HCT116 (cell line): ENCODE measurements at regions not wholly inside any gene's neighbourhood (a gene's known extent, or its start where the extent isn't known, plus 50 kb on each side); places are given as distances from the start of the nearest gene placed in this dataset.

Experiments
- ATAC-seq: fragments of 200-7000 bp; cut with Tn5 transposase; 2 replicates; pipeline ENCODE4 v1.9.1; 2020; ENCODE audit warnings: mild to moderate bottlenecking, moderate library complexity
- BruUV-seq: library from RNA; stranded (reverse); fragments of 400-500 nt; replicated peaks from 2 replicates; lab custom pipeline; 2021; lab: Mats Ljungman, UMichigan
- CTCF ChIA-PET: fragments of 300-600 bp; sonication (Branson Sonifier 250); formaldehyde crosslinking; loops from one replicate; lab custom pipeline; 2021; ENCODE audit warnings: antibody characterized with exemption; lab: Charles Lee
- POLR2A ChIA-PET: fragments of 300-600, 350-600 bp; sonication (Branson Sonifier 250); formaldehyde crosslinking; loops from one replicate; lab custom pipeline; 2021; ENCODE audit warnings: antibody characterized with exemption; lab: Charles Lee
- RAD21 ChIA-PET, 2 experiments: fragments of 300-600 bp; sonication (Branson Sonifier 250); formaldehyde crosslinking; loops; one replicate each; lab custom pipeline; 2023; ENCODE audit warnings: low total read pairs in 2 of 2; ENCODE audit not compliant: uncharacterized antibody in 2 of 2, unreplicated experiment in 2 of 2, low non-redundant PET in 1 of 2; lab: Charles Lee
- DNase-seq: peaks from one replicate; pipeline ENCODE4 v3.0.0-alpha.2; 2010; ENCODE audit warnings: low read depth, low spot score
- H2AFZ ChIP-seq: fragments of 200-600 bp; shearing (Covaris generic), sonication (generic); 2 replicates; pipeline ENCODE4 v1.6.1; 2017; ENCODE audit warnings: low read depth, mixed run types, mixed read lengths, antibody characterized with exemption, low read length; ENCODE audit not compliant: poor library complexity, severe bottlenecking
- H3K27ac ChIP-seq: 2 replicates; pipeline ENCODE4 v1.5.1; 2012; ENCODE audit warnings: low read depth, low read length
- H3K27me3 ChIP-seq: fragments of 200-600 bp; sonication (generic); 2 replicates; pipeline ENCODE4 v1.6.1; 2016; ENCODE audit warnings: mixed run types, low read length, mixed read lengths; ENCODE audit not compliant: insufficient read depth
- H3K36me3 ChIP-seq, 2 experiments: fragments of 200-500 bp in 1 of 2; fragments of 200-600 bp in 1 of 2; sonication (Bioruptor generic) in 1 of 2; sonication (generic) in 1 of 2; 2 replicates each; pipeline versions ENCODE4 v1.5.1 to v1.6.1; 2014 to 2016; ENCODE audit warnings: low read length in 2 of 2, inconsistent platforms in 1 of 2, mixed read lengths in 1 of 2, mixed run types in 1 of 2; ENCODE audit not compliant: insufficient read depth in 2 of 2, control insufficient read depth in 1 of 2
- H3K4me1 ChIP-seq, 2 experiments: fragments of 200-600 bp in 1 of 2; sonication (generic) in 1 of 2; 2 replicates each; pipeline versions ENCODE4 v1.5.1 to v1.6.1; 2012 to 2017; ENCODE audit warnings: low read length in 2 of 2, inconsistent platforms in 1 of 2, mild to moderate bottlenecking in 1 of 2, mixed read lengths in 1 of 2, mixed run types in 1 of 2, moderate library complexity in 1 of 2; ENCODE audit not compliant: insufficient read depth in 2 of 2, control insufficient read depth in 1 of 2
- H3K4me2 ChIP-seq: fragments of 200-600 bp; sonication (generic); 2 replicates; pipeline ENCODE4 v1.6.1; 2017; ENCODE audit warnings: mixed run types, low read length, mixed read lengths
- H3K4me3 ChIP-seq, 2 experiments: fragments of 200-600 bp in 1 of 2; sonication (generic) in 1 of 2; replicated peaks in 1 of 2; 2 replicates each; pipeline ENCODE4 v1.5.1; 2011 to 2016; ENCODE audit warnings: low read length in 2 of 2, control low read depth in 1 of 2, low read depth in 1 of 2, mild to moderate bottlenecking in 1 of 2, mixed read lengths in 1 of 2, mixed run types in 1 of 2
- H3K79me2 ChIP-seq: fragments of 200-600 bp; sonication (generic); 2 replicates; pipeline ENCODE4 v1.6.1; 2017; ENCODE audit warnings: mild to moderate bottlenecking, mixed run types, low read length, moderate library complexity, mixed read lengths; ENCODE audit not compliant: insufficient read depth
- H3K9ac ChIP-seq: fragments of 200-600 bp; sonication (generic); 2 replicates; pipeline ENCODE4 v1.6.1; 2016; ENCODE audit warnings: low read length, mixed read lengths
- H3K9me2 ChIP-seq: fragments of 200-600 bp; sonication (generic), shearing (Covaris generic); 2 replicates; pipeline ENCODE4 v1.6.1; 2017; ENCODE audit warnings: mixed run types, mild to moderate bottlenecking, moderate library complexity; ENCODE audit not compliant: insufficient read depth
- H3K9me3 ChIP-seq, 2 experiments: fragments of 200-500 bp in 1 of 2; fragments of 200-600 bp in 1 of 2; sonication (Bioruptor generic) in 1 of 2; sonication (generic) in 1 of 2; 2 replicates each; pipeline ENCODE4 v1.6.1; 2014 to 2017; ENCODE audit warnings: low read length in 2 of 2, mixed read lengths in 2 of 2, inconsistent platforms in 1 of 2, low read depth in 1 of 2, mild to moderate bottlenecking in 1 of 2, mixed run types in 1 of 2, moderate library complexity in 1 of 2; ENCODE audit not compliant: control insufficient read depth in 1 of 2, insufficient read depth in 1 of 2
- H4K20me1 ChIP-seq: fragments of 200-600 bp; sonication (generic), shearing (Covaris generic); 2 replicates; pipeline ENCODE4 v1.6.1; 2017; ENCODE audit warnings: mixed run types, mild to moderate bottlenecking, moderate library complexity; ENCODE audit not compliant: insufficient read depth
- EGR1 ChIP-seq: IDR thresholded peaks from 2 replicates; pipeline ENCODE4 v1.6.1; 2012; ENCODE audit warnings: low read depth
- MAX ChIP-seq: IDR thresholded peaks from 2 replicates; pipeline ENCODE4 v1.6.1; 2012
- REST ChIP-seq: IDR thresholded peaks from 2 replicates; pipeline ENCODE4 v1.6.1; 2012; ENCODE audit warnings: low read depth
- YY1 ChIP-seq: IDR thresholded peaks from 2 replicates; pipeline ENCODE4 v1.6.1; 2011; ENCODE audit warnings: low read length, low read depth, moderate library complexity, mild to moderate bottlenecking; ENCODE audit not compliant: insufficient replicate concordance; ENCODE audit errors: extremely low read depth
- intact Hi-C: fragments of 100-400 bp; cut with micrococcal nuclease; formaldehyde crosslinking; loops from 2 replicates; pipeline ENCODE4 v1.10.0; 2022
- TF ChIP-seq, protein P1 (sequence below): IDR thresholded peaks from 2 replicates; pipeline ENCODE4 v1.6.1; 2011; ENCODE audit warnings: mild to moderate bottlenecking, low read length, moderate library complexity; ENCODE audit not compliant: insufficient replicate concordance; ENCODE audit errors: extremely low read depth

DNA sequence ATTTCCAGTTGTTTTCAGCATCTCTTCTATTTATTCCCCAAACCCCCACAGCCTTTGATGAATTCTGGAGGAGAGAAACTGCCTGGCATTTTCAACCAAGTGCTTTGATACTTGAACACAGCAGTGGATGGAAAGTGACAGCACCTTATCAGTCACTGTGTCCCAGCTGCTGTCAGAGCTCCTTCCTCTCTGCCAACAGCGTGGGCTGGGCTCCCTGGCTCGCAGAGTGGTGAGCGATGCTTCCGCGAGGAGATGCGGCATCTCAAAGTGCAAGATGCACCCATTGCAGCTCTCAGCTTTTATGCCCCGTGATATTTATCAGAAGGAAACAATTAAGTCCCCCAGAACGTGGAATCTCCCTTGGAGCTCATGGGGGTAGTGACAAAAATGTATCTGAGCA is 72.6 kb upstream of the TCL1A start:
- Histone ChIP-seq H3K36me3 (no peaks in the 10 kb centered on the region), H3K4me3 (no peak overlapping the region), H3K27me3 (peaks cover 9% of the 10 kb centered on the region; the same call in 1 of the 2 replicates), H3K9ac (no peak overlapping the region), H3K27ac (no peak overlapping the region), H2AFZ (no peak overlapping the region), H3K79me2 (no peaks in the 10 kb centered on the region), H3K4me2 (no peak overlapping the region), H4K20me1 (no peaks in the 10 kb centered on the region), H3K4me1 (no peaks in the 10 kb centered on the region), H3K9me3 (no peaks in the 10 kb centered on the region), H3K9me2 (no peaks in the 10 kb centered on the region; the same call in 1 of the 2 replicates)
- ChIA-PET RAD21 (no interaction called here), CTCF (no interaction called here), POLR2A (no interaction called here)
- intact Hi-C loops, result no loop called here
- DNase-seq (no peak), ATAC-seq (no peak)
- BruUV-seq, result no TSS peak
- TF ChIP-seq, protein P1, sequence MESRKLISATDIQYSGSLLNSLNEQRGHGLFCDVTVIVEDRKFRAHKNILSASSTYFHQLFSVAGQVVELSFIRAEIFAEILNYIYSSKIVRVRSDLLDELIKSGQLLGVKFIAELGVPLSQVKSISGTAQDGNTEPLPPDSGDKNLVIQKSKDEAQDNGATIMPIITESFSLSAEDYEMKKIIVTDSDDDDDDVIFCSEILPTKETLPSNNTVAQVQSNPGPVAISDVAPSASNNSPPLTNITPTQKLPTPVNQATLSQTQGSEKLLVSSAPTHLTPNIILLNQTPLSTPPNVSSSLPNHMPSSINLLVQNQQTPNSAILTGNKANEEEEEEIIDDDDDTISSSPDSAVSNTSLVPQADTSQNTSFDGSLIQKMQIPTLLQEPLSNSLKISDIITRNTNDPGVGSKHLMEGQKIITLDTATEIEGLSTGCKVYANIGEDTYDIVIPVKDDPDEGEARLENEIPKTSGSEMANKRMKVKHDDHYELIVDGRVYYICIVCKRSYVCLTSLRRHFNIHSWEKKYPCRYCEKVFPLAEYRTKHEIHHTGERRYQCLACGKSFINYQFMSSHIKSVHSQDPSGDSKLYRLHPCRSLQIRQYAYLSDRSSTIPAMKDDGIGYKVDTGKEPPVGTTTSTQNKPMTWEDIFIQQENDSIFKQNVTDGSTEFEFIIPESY, result no peak
- no peak for TF ChIP-seq YY1
- no peak for TF ChIP-seq EGR1

DNA sequence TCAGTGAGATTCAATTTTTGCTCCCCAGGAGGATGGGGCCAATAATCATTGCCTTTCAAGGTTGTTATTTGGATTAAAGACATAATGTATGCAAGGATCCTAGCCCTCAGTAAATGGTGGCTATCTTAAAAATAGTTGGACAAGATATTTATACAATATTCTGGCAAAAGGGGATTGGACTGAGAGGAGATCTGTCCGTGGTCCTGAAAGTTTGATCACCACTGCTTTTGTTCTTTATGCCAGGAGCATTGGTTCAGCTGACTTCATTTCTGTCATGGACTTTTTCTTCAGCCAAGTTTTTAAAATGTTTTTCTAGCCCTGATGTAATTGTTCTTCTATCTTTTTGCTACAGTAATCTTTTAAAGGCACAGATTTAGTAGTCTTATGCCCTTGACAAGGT is 70.2 kb upstream of the TCL1A start:
- no peak for DNase-seq
- TF ChIP-seq REST, result peak; percentile 74
- no peak for TF ChIP-seq MAX
- intact Hi-C loops, result no loop called here
- Histone ChIP-seq H3K27me3 (peaks cover 13% of the 10 kb centered on the region), H3K9me3 (no peaks in the 10 kb centered on the region), H3K4me2 (no peak overlapping the region), H3K36me3 (no peaks in the 10 kb centered on the region), H3K9ac (no peak overlapping the region), H3K27ac (no peak overlapping the region), H3K9me2 (no peaks in the 10 kb centered on the region; the same call in 1 of the 2 replicates), H3K79me2 (no peaks in the 10 kb centered on the region), H3K4me3 (no peak overlapping the region), H3K4me1 (no peaks in the 10 kb centered on the region), H2AFZ (no peak overlapping the region), H4K20me1 (no peaks in the 10 kb centered on the region)
- ChIA-PET CTCF (no interaction called here), POLR2A (no interaction called here), RAD21 (no interaction called here)
- no TSS peak for BruUV-seq
- no peak for ATAC-seq
